GM18870 (cell line): ENCODE measurements at regions not wholly inside any gene's neighbourhood (a gene's known extent, or its start where the extent isn't known, plus 50 kb on each side); places are given as distances from the start of the nearest gene placed in this dataset.
"Not testable (repeated sequence)": the region's sequence is repeated elsewhere in the genome, so short reads cannot be mapped to it uniquely, and the experiment has no call there.

Source experiments
- ATAC-seq: cut with Tn5 transposase; IDR thresholded peaks from one replicate; pipeline ENCODE4 v1.9.1; 2021; ENCODE audit warnings: moderate library complexity; ENCODE audit not compliant: unreplicated experiment

GRCh38 chr14:82011460-82011859 is 477.8 kb upstream of the SEL1L start:
- no peak for ATAC-seq

- peak; percentile 70 for ATAC-seq
Measured at GRCh38 chr14:82029038-82029437, 495.4 kb upstream of the SEL1L start.

- no peak for ATAC-seq
Measured at GRCh38 chr14:82035397-82035796, 501.7 kb upstream of the SEL1L start.

- ATAC-seq: not testable (repeated sequence)
Measured at GRCh38 chr14:82038066-82038465, 504.4 kb upstream of the SEL1L start.

GRCh38 chr14:82045339-82045738 is 511.7 kb upstream of the SEL1L start:
- ATAC-seq: no peak

- ATAC-seq: peak; percentile 74
Measured at GRCh38 chr14:82046512-82047226, 513.0 kb upstream of the SEL1L start.

- peak; percentile 43 for ATAC-seq
Measured at GRCh38 chr14:82047777-82048470, 514.3 kb upstream of the SEL1L start.

GRCh38 chr14:82052778-82053177 is 519.1 kb upstream of the SEL1L start:
- no peak for ATAC-seq

- no peak for ATAC-seq
Measured at GRCh38 chr14:82055515-82056115, 522.0 kb upstream of the SEL1L start.

GRCh38 chr14:82060219-82060618 is 526.6 kb upstream of the SEL1L start:
- ATAC-seq: no peak

- ATAC-seq: no peak
Measured at GRCh38 chr14:82067221-82067875, 533.7 kb upstream of the SEL1L start.

GRCh38 chr14:82070040-82070439 is 536.4 kb upstream of the SEL1L start:
- no peak for ATAC-seq

- no peak for ATAC-seq
Measured at GRCh38 chr14:82070753-82071152, 537.1 kb upstream of the SEL1L start.

GRCh38 chr14:82073547-82073946 is 539.9 kb upstream of the SEL1L start:
- ATAC-seq: no peak

- no peak for ATAC-seq
Measured at GRCh38 chr14:82075566-82075965, 541.9 kb upstream of the SEL1L start.

GRCh38 chr14:82079553-82079952 is 545.9 kb upstream of the SEL1L start:
- ATAC-seq: no peak

GRCh38 chr14:82080370-82080769 is 546.7 kb upstream of the SEL1L start:
- ATAC-seq: no peak

- no peak for ATAC-seq
Measured at GRCh38 chr14:82084813-82085212, 551.2 kb upstream of the SEL1L start.

GRCh38 chr14:82091097-82091496 is 557.4 kb upstream of the SEL1L start:
- ATAC-seq: no peak

GRCh38 chr14:82094829-82095345 is 561.2 kb upstream of the SEL1L start:
- ATAC-seq: no peak

GRCh38 chr14:82104013-82104412 is 570.4 kb upstream of the SEL1L start:
- no peak for ATAC-seq
